Lung (tissue), 11 donors: ENCODE measurements at regions not wholly inside any gene's neighbourhood (a gene's known extent, or its start where the extent isn't known, plus 50 kb on each side); places are given as distances from the start of the nearest gene placed in this dataset.

Experiments
- ATAC-seq: fragments of 200-7000 bp; cut with Tn5 transposase; one replicate; pipeline ENCODE4 v1.9.1; 2020; ENCODE audit warnings: moderate number of reproducible peaks; ENCODE audit not compliant: insufficient read depth, low FRiP score
- DNase-seq, 3 donors: peaks; one replicate each; pipeline ENCODE4 v3.0.0-alpha.2; 2013 to 2017
- H3K27ac ChIP-seq, 2 donors: one replicate each; pipeline ENCODE4 v1.5.1; 2013; ENCODE audit warnings: mild to moderate bottlenecking in 2 of 2, moderate library complexity in 2 of 2, control low read depth in 1 of 2, inconsistent platforms in 1 of 2, low read depth in 1 of 2, low read length in 1 of 2
- H3K27me3 ChIP-seq, 3 donors: one replicate each; pipeline ENCODE4 v1.5.1; 2013; ENCODE audit warnings: low read length in 2 of 3; ENCODE audit not compliant: control insufficient read depth in 3 of 3, insufficient read depth in 3 of 3
- H3K36me3 ChIP-seq, 4 donors: one replicate each; pipeline ENCODE4 v1.5.1; 2013; ENCODE audit warnings: low read length in 4 of 4, mild to moderate bottlenecking in 1 of 4, moderate library complexity in 1 of 4; ENCODE audit not compliant: control insufficient read depth in 4 of 4, insufficient read depth in 4 of 4
- H3K4me1 ChIP-seq, 5 donors: one replicate each; pipeline ENCODE4 v1.5.1; 2013; ENCODE audit warnings: low read length in 5 of 5, mild to moderate bottlenecking in 2 of 5, moderate library complexity in 1 of 5; ENCODE audit not compliant: control insufficient read depth in 5 of 5, insufficient read depth in 5 of 5
- H3K4me3 ChIP-seq: one replicate; pipeline ENCODE4 v1.5.1; 2013; ENCODE audit warnings: mild to moderate bottlenecking, control low read depth, moderate library complexity
- H3K9ac ChIP-seq, 2 donors: one replicate each; pipeline ENCODE4 v1.5.1; 2013; ENCODE audit warnings: low read length in 2 of 2, control low read depth in 1 of 2; ENCODE audit not compliant: insufficient read depth in 1 of 2
- H3K9me3 ChIP-seq, 4 donors: one replicate each; pipeline ENCODE4 v1.5.1; 2013; ENCODE audit warnings: low read length in 3 of 4, mild to moderate bottlenecking in 1 of 4, moderate library complexity in 1 of 4; ENCODE audit not compliant: control insufficient read depth in 4 of 4, insufficient read depth in 3 of 4
- CTCF ChIP-seq: IDR thresholded peaks from 2 replicates; pipeline ENCODE4 v1.5.1; 2012; ENCODE audit warnings: mild to moderate bottlenecking; ENCODE audit errors: control extremely low read depth, extremely low read depth
- WGBS, 2 donors: extraction: QIAGEN DNeasy Blood & Tissue Kit; methylation state at CpG; one replicate each; pipeline ENCODE4 v1.1.7; 2013; 5-methylcytosine and 5-hydroxymethylcytosine counted together
- donor health status: control.
- donor health status: control.
- donor health status: Bipolar disorder and iron deficiency.
- donor health status: healthy.
- donor health status: DM: yes; HTN: yes; CAD: no.

GRCh38 chr18:61047794-61048193 is 285.4 kb upstream of the CDH20 start:
- H3K4me1 ChIP-seq: no peaks in the 10 kb centered on the region
- WGBS, 2 donors: 72 to 85% methylated on average over 5 of the region's 5 CpGs
- H3K36me3 ChIP-seq: no peaks in the 10 kb centered on the region
- H3K27me3 ChIP-seq: no peaks in the 10 kb centered on the region
- H3K9ac ChIP-seq: no peak overlapping the region
- no peak for TF ChIP-seq CTCF
- DNase-seq (no peak), ATAC-seq (no peak)
- no peak overlapping the region for H3K27ac ChIP-seq
- H3K9me3 ChIP-seq: no peaks in the 10 kb centered on the region
- no peak overlapping the region for H3K4me3 ChIP-seq

- Histone ChIP-seq H3K4me3 (no peak overlapping the region), H3K36me3 (no peaks in the 10 kb centered on the region), H3K9ac (no peak overlapping the region), H3K9me3 (no peaks in the 10 kb centered on the region), H3K4me1 (no peaks in the 10 kb centered on the region), H3K27me3 (no peaks in the 10 kb centered on the region), H3K27ac (no peak overlapping the region)
- WGBS, 2 donors: 80 to 83% methylated on average over 2 of the region's 2 CpGs
- ATAC-seq: no peak
- no peak for DNase-seq
- no peak for TF ChIP-seq CTCF
Observed at GRCh38 chr18:61057443-61057842, 275.8 kb upstream of the CDH20 start.

- no peak for TF ChIP-seq CTCF
- H3K9me3 ChIP-seq: no peaks in the 10 kb centered on the region
- no peaks in the 10 kb centered on the region for H3K27me3 ChIP-seq
- H3K4me1 ChIP-seq: no peaks in the 10 kb centered on the region
- 74 to 75% methylated on average over 2 of the region's 2 CpGs for WGBS, 2 donors
- H3K9ac ChIP-seq: no peak overlapping the region
- no peak overlapping the region for H3K27ac ChIP-seq
- no peaks in the 10 kb centered on the region for H3K36me3 ChIP-seq
- no peak for DNase-seq
- no peak for ATAC-seq
- H3K4me3 ChIP-seq: no peak overlapping the region
Observed at GRCh38 chr18:61062258-61062657, 271.0 kb upstream of the CDH20 start.

GRCh38 chr18:61064911-61065310 is 268.3 kb upstream of the CDH20 start:
- H3K9ac ChIP-seq: no peak overlapping the region
- H3K27me3 ChIP-seq: no peaks in the 10 kb centered on the region
- H3K36me3 ChIP-seq: no peaks in the 10 kb centered on the region
- no peaks in the 10 kb centered on the region for H3K4me1 ChIP-seq
- no peaks in the 10 kb centered on the region for H3K9me3 ChIP-seq
- TF ChIP-seq CTCF: no peak
- H3K4me3 ChIP-seq: no peak overlapping the region
- ATAC-seq (no peak), DNase-seq (no peak)
- H3K27ac ChIP-seq: no peak overlapping the region
